HG02884 (cell line): ENCODE measurements at regions not wholly inside any gene's neighbourhood (a gene's known extent, or its start where the extent isn't known, plus 50 kb on each side); places are given as distances from the start of the nearest gene placed in this dataset.
"Not testable (repeated sequence)": the region's sequence is repeated elsewhere in the genome, so short reads cannot be mapped to it uniquely, and the experiment has no call there.

Experiments
- ATAC-seq: cut with Tn5 transposase; IDR thresholded peaks from one replicate; pipeline ENCODE4 v1.9.1; 2021; ENCODE audit warnings: mild to moderate bottlenecking, moderate library complexity; ENCODE audit not compliant: unreplicated experiment

- ATAC-seq, result peak; percentile 46
Observed at GRCh38 chr11:106276859-106277436, 199.5 kb downstream of the AASDHPPT start.

DNA sequence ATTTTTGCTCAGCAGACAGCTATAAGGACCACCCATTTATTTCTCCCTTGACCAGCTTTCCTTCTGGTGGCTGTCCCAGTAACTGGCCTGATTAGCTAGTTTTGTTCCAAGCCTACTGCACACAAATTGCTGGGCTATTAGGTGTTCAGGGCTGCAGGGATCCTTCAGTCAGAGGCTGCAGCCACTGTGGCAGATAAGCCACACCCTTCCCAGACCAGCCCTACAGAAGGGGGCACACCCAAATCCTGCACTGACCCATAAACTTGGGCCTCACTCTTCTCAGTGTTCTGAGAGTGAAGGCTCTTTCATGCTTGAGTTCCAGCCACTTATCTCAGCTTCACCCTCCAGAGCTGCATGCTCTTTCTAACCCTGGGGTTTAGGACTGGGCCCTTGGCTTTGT lies 200.0 kb downstream of the AASDHPPT start:
- no peak for ATAC-seq

DNA sequence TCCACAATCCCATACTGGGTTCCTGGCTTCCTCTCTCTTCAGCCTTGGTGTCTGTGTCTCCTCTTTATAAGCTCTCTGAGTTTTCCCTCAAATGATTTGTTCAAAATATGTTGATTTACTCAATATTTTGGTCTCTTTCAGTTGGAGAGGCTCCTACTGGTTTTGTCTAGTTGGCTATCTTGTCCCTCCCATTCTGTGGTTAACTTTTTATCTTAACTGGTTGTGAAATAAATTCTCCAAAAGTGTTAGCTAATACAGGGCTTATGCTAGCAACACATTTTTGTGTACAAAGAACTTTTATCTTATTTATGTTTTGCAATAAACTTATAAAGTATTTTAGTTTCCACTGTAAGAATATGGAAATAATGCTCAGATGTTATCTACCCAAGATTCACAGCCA lies 200.9 kb downstream of the AASDHPPT start:
- no peak for ATAC-seq

- ATAC-seq, result no peak
Observed at GRCh38 chr11:106280036-106280435, 202.6 kb downstream of the AASDHPPT start.

DNA sequence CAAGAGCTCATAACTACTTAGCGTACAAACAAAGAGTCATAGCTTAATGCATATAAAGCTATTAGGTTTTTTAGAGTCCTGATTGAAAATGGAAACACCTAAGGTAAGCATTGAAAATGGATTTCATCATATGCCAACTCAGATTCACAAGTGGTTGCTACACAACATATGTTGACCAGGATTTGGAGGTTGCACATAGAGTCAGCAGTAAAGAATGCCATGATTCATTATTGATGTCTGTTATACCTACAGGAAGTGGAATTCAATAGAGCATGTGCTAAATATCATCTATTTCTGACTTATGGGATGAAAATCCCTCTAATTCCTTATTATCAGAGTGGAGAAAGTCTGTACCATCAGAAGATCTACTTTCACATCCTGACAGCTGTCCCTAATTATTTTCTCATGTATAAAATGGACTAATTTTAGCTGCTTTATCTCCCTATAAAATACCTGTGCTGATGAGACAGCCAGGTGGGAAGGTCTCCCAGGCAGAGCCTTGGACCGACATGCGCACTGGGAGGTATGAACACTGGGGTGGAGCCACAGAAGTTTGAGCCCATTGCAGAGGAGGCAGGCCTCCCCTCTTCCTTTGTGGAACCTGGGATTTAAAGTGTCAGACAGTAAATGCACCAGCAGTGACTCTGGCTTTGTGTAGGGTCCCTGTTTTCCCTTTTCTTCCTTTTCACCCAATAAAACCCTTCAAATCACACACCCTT lies 204.2 kb downstream of the AASDHPPT start:
- ATAC-seq, result no peak

GRCh38 chr11:106286881-106287504 lies 209.5 kb downstream of the AASDHPPT start:
- no peak for ATAC-seq

GRCh38 chr11:106288057-106288456 lies 210.6 kb downstream of the AASDHPPT start:
- ATAC-seq, result no peak

DNA sequence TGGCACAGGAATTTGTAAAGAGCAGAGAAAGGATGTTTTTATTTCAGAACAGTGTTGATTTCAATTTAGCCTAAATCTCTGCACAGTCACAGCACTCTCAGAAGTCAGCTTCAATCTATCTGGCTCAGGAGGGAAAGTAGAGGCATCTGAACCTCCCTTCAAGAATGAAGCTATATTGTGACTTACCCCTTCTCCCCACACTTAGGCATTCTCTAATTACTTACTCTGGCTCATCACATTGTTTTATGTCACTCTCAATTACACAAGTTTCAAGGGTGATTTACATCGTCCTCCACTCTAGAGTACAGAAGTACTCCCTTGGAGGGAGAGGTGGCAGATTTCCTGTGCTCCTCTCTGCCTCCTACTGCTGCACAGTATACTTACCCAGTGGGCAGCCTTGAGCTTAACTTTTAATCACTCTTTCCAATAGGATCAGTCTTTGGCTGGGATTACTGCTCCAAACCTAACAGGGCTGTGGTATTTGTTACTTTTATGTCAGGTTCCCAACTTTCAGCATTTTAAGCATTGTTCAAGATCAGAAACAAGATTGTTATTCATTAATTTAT lies 211.4 kb downstream of the AASDHPPT start:
- no peak for ATAC-seq

DNA sequence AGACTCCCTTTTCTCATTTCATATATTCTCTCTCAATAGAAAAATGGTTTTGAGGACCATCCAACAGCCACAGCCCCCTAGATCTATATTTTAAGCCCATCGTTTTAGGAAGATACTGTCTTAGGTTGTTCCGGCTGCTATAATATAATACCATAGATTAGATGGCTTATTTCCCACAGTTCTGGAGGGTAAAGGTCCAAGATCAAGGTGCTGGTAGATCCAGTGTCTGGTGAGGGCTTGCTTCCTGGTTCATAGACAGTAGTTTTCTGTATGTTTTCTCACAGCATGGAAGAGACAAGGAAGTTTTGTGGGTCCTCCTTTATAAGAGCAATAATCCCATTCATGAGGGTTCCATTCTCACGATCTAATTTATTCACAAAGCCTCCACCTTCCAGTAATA lies 215.1 kb downstream of the AASDHPPT start:
- ATAC-seq, result no peak

DNA sequence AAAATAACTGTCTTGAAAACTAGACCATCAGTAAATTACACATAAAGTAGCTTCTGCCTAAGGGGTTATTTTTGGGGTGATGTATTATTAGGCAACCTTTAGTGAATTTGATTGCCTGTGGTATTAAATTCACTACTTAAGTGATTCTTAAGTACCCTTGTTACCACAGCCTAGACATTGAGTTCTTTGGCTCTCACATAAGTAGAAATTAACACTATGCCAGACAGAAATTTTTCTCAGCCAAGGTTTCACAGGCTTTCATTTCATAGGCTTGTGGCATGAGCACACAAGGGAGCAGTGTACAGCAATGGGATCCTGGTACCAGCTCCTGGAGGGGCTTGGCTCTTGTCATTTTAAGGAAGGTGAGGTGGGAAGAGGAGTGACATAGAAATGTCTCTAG lies 218.5 kb downstream of the AASDHPPT start:
- no peak for ATAC-seq

GRCh38 chr11:106302416-106302815 lies 225.0 kb downstream of the AASDHPPT start:
- ATAC-seq, result no peak

DNA sequence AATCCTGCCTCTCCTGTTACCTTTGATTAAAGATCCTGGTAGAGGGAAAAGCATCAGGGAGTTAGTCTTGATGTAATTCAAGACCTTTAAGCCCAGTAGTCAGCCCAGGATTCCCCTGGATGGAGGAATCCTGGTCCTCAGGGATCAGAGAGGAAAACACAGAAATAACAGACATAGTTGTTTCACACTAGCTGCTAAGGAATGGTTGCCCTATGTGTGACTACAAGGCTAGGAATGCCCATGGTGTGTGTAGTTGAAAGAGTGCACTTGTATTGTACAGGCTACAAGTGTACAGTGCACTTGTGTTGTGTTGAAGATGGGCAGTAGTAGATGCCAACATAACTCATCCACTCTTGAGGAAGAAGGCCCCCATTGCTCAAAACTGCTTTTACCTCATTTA lies 226.8 kb downstream of the AASDHPPT start:
- no peak for ATAC-seq

- ATAC-seq, result no peak
Observed at GRCh38 chr11:106305458-106305857, 228.0 kb downstream of the AASDHPPT start.

DNA sequence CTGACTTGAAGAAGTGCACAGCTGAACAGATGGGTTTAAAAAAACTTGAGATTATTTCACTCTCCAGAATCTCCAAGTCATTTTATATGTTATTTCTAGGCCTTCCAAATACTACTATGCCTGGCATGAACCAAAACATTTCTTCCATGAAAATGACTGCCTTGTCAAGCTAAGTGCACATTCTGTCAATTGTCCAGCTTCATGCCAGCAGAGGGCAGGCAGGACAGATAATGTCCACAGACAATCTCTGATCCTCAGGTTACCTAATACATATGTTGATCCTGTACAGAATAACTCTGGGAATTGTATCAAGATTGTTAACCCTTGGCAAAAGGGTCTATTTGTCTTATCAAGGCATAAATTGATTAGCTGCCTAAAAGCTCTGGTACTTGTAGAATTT lies 229.5 kb downstream of the AASDHPPT start:
- ATAC-seq, result no peak

- ATAC-seq, result no peak
Observed at GRCh38 chr11:106309070-106309684, 231.7 kb downstream of the AASDHPPT start.

DNA sequence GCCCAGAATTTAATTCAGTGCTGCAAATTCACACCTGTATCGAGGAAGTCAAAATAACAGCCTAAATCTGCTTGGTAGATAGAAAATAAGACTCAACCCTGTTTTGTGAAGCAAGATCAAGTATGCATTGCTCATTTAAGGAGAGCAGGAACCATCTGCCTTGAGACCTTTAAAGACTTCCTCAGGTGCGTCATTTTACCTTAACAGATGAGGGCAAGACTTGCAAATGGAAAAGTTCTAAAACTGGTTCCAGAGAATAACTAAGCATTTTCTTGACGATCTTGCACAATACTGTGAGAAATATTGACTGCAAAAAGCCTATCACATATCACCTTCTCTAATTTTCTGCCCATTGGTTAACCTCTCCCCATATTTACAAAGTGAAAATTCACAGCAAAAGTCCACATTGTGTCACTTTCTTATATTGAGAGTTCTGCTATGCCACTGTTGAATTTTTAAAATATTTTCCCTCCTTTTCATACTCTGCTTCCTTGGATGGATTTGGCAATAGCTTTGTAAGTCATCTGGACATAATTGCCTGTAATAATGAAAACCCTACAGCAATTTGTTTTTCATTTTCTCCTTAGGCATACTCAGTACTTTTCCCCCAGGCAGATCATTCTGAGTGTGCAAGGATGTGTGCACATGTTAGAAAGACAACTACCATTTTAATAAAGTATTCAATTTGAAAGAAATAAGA lies 234.2 kb downstream of the AASDHPPT start:
- ATAC-seq, result no peak

DNA sequence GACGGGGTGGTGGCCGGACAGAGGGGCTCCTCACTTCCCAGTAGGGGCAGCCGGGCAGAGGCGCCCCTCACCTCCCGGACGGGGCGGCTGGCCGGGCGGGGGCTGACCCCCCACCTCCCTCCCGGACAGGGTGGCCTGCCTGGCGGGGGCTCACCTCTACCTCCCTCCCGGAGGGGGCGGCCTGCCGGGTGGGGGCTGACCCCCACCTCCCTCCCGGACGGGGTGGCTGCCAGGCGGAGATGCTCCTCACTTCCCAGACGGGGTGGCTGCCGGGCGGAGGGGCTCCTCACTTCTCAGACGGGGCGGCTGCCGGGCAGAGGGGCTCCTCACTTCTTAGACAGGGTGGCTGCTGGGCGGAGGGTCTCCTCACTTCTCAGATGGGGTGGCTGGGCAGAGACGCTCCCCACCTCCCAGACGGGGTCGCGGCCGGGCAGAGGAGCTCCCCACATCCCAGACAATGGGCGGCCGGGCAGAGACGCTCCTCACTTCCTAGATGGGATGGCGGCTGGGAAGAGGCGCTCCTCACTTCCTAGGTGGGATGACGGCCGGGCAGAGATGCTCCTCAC lies 239.8 kb downstream of the AASDHPPT start:
- not testable (repeated sequence) for ATAC-seq

GRCh38 chr11:106321601-106322000 lies 244.1 kb downstream of the AASDHPPT start:
- ATAC-seq, result no peak

DNA sequence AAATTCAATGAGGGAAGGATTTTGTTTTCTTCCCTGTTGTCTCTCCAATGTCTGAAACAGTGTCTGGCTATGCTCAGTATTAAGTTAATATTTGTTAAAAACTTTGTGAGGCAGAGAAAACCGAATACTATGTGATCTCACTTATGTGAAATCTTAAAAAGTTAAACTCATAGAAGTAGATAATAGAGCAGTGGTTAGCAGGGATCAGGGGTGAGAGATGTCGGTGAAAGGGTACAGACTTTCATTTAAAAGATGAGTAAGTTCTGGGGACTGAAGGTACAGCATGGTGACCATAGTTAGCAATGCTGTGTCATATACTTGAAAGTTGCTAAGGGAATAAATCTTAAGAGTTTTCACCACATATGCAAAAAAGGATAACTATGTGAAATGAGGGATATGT lies 244.6 kb downstream of the AASDHPPT start:
- ATAC-seq, result no peak

DNA sequence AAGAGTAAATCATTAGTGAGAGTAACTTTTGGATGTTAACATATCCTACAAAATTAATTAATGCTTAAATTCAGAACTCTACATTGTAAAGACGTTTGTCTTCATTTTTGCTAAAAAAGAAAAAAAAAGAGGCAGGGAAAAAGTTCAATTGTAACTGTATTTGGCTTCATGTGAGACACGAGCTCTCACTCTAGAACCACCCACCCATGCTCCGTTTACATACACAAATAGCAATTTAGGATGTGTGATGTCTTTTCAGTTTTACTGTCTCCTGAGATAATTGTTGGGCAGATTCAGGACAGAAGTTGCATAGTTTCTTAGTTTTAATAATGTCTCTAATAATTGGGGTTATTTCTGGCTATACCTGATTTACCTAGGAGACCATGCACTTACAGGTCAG lies 248.6 kb downstream of the AASDHPPT start:
- no peak for ATAC-seq

GRCh38 chr11:106327134-106327533 lies 249.7 kb downstream of the AASDHPPT start:
- ATAC-seq, result no peak
